ENCODE measurements at regions not wholly inside any gene's neighbourhood (a gene's known extent, or its start where the extent isn't known, plus 50 kb on each side); places are given as distances from the start of the nearest gene placed in this dataset.

- TF ChIP-seq, protein P1, sequence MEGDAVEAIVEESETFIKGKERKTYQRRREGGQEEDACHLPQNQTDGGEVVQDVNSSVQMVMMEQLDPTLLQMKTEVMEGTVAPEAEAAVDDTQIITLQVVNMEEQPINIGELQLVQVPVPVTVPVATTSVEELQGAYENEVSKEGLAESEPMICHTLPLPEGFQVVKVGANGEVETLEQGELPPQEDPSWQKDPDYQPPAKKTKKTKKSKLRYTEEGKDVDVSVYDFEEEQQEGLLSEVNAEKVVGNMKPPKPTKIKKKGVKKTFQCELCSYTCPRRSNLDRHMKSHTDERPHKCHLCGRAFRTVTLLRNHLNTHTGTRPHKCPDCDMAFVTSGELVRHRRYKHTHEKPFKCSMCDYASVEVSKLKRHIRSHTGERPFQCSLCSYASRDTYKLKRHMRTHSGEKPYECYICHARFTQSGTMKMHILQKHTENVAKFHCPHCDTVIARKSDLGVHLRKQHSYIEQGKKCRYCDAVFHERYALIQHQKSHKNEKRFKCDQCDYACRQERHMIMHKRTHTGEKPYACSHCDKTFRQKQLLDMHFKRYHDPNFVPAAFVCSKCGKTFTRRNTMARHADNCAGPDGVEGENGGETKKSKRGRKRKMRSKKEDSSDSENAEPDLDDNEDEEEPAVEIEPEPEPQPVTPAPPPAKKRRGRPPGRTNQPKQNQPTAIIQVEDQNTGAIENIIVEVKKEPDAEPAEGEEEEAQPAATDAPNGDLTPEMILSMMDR (IDR thresholded peaks at IDR 0.05 in 4 of 5, conservative IDR thresholded peaks at IDR 0.05 in 1 of 5), result peak; percentile 28 to 67 (median 39)
- no peak for TF ChIP-seq POLR2A (IDR thresholded peaks at IDR 0.05)
Measured at GRCh38 chr3:118817748-118818165, 216.9 kb downstream of the IGSF11 start.

Measured in gastrocnemius medialis (tissue), 4 donors.